GM21529 (cell line): ENCODE measurements at regions not wholly inside any gene's neighbourhood (a gene's known extent, or its start where the extent isn't known, plus 50 kb on each side); places are given as distances from the start of the nearest gene placed in this dataset.
A peak's percentile ranks its signal among the peaks of the same experiment; 100 is the strongest.

Experiments
- ATAC-seq: cut with Tn5 transposase; IDR thresholded peaks from one replicate; pipeline ENCODE4 v1.9.1; 2021; ENCODE audit not compliant: unreplicated experiment

GRCh38 chr5:124102486-124102885 is 590.5 kb downstream of the CSNK1G3 start:
- ATAC-seq, result no peak

GRCh38 chr5:124093658-124094057 is 581.7 kb downstream of the CSNK1G3 start:
- ATAC-seq, result no peak

- no peak for ATAC-seq
Observed at GRCh38 chr5:124090115-124090514, 578.1 kb downstream of the CSNK1G3 start.

- ATAC-seq, result no peak
Observed at GRCh38 chr5:124089578-124089977, 577.6 kb downstream of the CSNK1G3 start.

GRCh38 chr5:124088289-124089032 is 576.5 kb downstream of the CSNK1G3 start:
- no peak for ATAC-seq

- ATAC-seq, result no peak
Observed at GRCh38 chr5:124087752-124088151, 575.8 kb downstream of the CSNK1G3 start.

GRCh38 chr5:124080256-124080655 is 568.3 kb downstream of the CSNK1G3 start:
- ATAC-seq, result no peak

GRCh38 chr5:124079062-124079461 is 567.1 kb downstream of the CSNK1G3 start:
- no peak for ATAC-seq

- ATAC-seq, result no peak
Observed at GRCh38 chr5:124074500-124074899, 562.5 kb downstream of the CSNK1G3 start.

- ATAC-seq, result no peak
Observed at GRCh38 chr5:124072570-124072969, 560.6 kb downstream of the CSNK1G3 start.

- no peak for ATAC-seq
Observed at GRCh38 chr5:124071039-124071438, 559.1 kb downstream of the CSNK1G3 start.

GRCh38 chr5:124065508-124065907 is 553.5 kb downstream of the CSNK1G3 start:
- no peak for ATAC-seq

- no peak for ATAC-seq
Observed at GRCh38 chr5:124064956-124065355, 553.0 kb downstream of the CSNK1G3 start.

- no peak for ATAC-seq
Observed at GRCh38 chr5:124061663-124062062, 549.7 kb downstream of the CSNK1G3 start.

- no peak for ATAC-seq
Observed at GRCh38 chr5:124061068-124061430, 549.1 kb downstream of the CSNK1G3 start.

GRCh38 chr5:124060413-124061067 is 548.6 kb downstream of the CSNK1G3 start:
- no peak for ATAC-seq

GRCh38 chr5:124060011-124060410 is 548.0 kb downstream of the CSNK1G3 start:
- no peak for ATAC-seq

GRCh38 chr5:124059200-124059599 is 547.2 kb downstream of the CSNK1G3 start:
- no peak for ATAC-seq

GRCh38 chr5:124057724-124058231 is 545.8 kb downstream of the CSNK1G3 start:
- no peak for ATAC-seq

- ATAC-seq, result peak; percentile 63
Observed at GRCh38 chr5:124056991-124057723, 545.2 kb downstream of the CSNK1G3 start.

GRCh38 chr5:124056326-124056990 is 544.5 kb downstream of the CSNK1G3 start:
- peak; percentile 80 for ATAC-seq
